ENCODE measurements at regions not wholly inside any gene's neighbourhood (a gene's known extent, or its start where the extent isn't known, plus 50 kb on each side); places are given as distances from the start of the nearest gene placed in this dataset.

DNA sequence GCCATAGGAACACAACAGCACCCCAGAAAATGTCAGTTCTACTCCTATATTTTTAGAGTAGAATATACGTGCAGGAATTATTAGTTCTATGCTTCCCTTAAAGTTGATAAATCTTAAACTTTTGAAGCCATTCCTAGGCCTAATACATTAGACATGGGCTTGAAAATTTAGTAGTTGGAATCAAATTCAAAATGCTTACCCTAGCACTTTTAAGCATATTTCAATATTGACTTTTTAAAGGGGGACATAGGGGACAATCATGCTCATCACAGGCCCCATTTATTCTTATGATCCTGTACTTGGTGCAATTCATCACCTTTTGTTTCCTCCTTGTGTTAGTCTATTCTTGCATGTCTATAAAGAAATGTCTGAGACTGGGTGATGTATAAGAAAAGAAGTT is 129.0 kb downstream of the FAM174A start:
- TF ChIP-seq, protein P1, sequence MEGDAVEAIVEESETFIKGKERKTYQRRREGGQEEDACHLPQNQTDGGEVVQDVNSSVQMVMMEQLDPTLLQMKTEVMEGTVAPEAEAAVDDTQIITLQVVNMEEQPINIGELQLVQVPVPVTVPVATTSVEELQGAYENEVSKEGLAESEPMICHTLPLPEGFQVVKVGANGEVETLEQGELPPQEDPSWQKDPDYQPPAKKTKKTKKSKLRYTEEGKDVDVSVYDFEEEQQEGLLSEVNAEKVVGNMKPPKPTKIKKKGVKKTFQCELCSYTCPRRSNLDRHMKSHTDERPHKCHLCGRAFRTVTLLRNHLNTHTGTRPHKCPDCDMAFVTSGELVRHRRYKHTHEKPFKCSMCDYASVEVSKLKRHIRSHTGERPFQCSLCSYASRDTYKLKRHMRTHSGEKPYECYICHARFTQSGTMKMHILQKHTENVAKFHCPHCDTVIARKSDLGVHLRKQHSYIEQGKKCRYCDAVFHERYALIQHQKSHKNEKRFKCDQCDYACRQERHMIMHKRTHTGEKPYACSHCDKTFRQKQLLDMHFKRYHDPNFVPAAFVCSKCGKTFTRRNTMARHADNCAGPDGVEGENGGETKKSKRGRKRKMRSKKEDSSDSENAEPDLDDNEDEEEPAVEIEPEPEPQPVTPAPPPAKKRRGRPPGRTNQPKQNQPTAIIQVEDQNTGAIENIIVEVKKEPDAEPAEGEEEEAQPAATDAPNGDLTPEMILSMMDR (IDR thresholded peaks at IDR 0.05) = no peak
- no peak for TF ChIP-seq POLR2A (IDR thresholded peaks at IDR 0.05)

All from body of pancreas (tissue), 4 donors.